Hepatocyte (in vitro differentiated cells): ENCODE measurements at regions not wholly inside any gene's neighbourhood (a gene's known extent, or its start where the extent isn't known, plus 50 kb on each side); places are given as distances from the start of the nearest gene placed in this dataset.

Experiments
- DNase-seq: peaks from one replicate; pipeline ENCODE4 v3.0.0-alpha.2; 2016; ENCODE audit warnings: low spot score
- H2AFZ ChIP-seq: fragments of 200-600 bp; sonication (generic); 2 replicates; pipeline ENCODE4 v1.6.0; 2016; ENCODE audit warnings: antibody characterized with exemption, mild to moderate bottlenecking
- H3K27ac ChIP-seq: fragments of 200-600 bp; sonication (generic); 2 replicates; pipeline ENCODE4 v1.5.1; 2016; ENCODE audit warnings: mild to moderate bottlenecking
- H3K27me3 ChIP-seq: fragments of 200-600 bp; sonication (generic); 2 replicates; pipeline ENCODE4 v1.6.1; 2016
- H3K36me3 ChIP-seq: fragments of 200-600 bp; sonication (generic); replicated peaks from 2 replicates; pipeline ENCODE4 v1.5.1; 2016; ENCODE audit warnings: low read depth; ENCODE audit not compliant: insufficient read depth
- H3K4me1 ChIP-seq: fragments of 200-600 bp; sonication (generic); 2 replicates; pipeline ENCODE4 v1.5.1; 2016; ENCODE audit warnings: mild to moderate bottlenecking, moderate library complexity; ENCODE audit not compliant: insufficient read depth
- H3K4me2 ChIP-seq: fragments of 200-600 bp; sonication (generic); 2 replicates; pipeline ENCODE4 v1.6.0; 2016
- H3K4me3 ChIP-seq: fragments of 200-600 bp; sonication (generic); 2 replicates; pipeline ENCODE4 v1.5.1; 2016; ENCODE audit warnings: mild to moderate bottlenecking
- H3K79me2 ChIP-seq: fragments of 200-600 bp; sonication (generic); 2 replicates; pipeline ENCODE4 v1.6.0; 2017; ENCODE audit warnings: mild to moderate bottlenecking
- H3K9me2 ChIP-seq: fragments of 200-600 bp; sonication (generic); replicated peaks from 2 replicates; pipeline ENCODE4 v1.6.0; 2017; ENCODE audit warnings: mild to moderate bottlenecking; ENCODE audit not compliant: insufficient read depth
- H3K9me3 ChIP-seq: fragments of 200-600 bp; sonication (generic); 2 replicates; pipeline ENCODE4 v1.5.1; 2016; ENCODE audit warnings: low read depth, mild to moderate bottlenecking
- H4K20me1 ChIP-seq: fragments of 200-600 bp; sonication (generic); 2 replicates; pipeline ENCODE4 v1.6.0; 2016; ENCODE audit warnings: mild to moderate bottlenecking; ENCODE audit not compliant: insufficient read depth, poor library complexity, severe bottlenecking
- CTCF ChIP-seq: fragments of 200-600 bp; sonication (generic); IDR thresholded peaks from 2 replicates; pipeline ENCODE4 v1.5.1; 2016; ENCODE audit warnings: antibody characterized with exemption, mild to moderate bottlenecking; ENCODE audit not compliant: poor library complexity
- EZH2 ChIP-seq: fragments of 200-600 bp; sonication (generic); IDR thresholded peaks from 2 replicates; pipeline ENCODE4 v1.6.1; 2016; ENCODE audit warnings: antibody characterized with exemption, mild to moderate bottlenecking, borderline replicate concordance
- EZH2phosphoT487 ChIP-seq: fragments of 200-600 bp; sonication (generic); IDR thresholded peaks from one replicate; pipeline ENCODE4 v1.6.1; 2018; ENCODE audit warnings: antibody characterized with exemption, mild to moderate bottlenecking, low read depth, moderate library complexity; ENCODE audit not compliant: unreplicated experiment, severe bottlenecking
- WGBS: methylation state at CpG from one replicate; pipeline ENCODE4 v1.1.6; 2016; ENCODE audit warnings: low lambda C conversion rate; ENCODE audit errors: missing lambda C conversion rate; 5-methylcytosine and 5-hydroxymethylcytosine counted together

DNA sequence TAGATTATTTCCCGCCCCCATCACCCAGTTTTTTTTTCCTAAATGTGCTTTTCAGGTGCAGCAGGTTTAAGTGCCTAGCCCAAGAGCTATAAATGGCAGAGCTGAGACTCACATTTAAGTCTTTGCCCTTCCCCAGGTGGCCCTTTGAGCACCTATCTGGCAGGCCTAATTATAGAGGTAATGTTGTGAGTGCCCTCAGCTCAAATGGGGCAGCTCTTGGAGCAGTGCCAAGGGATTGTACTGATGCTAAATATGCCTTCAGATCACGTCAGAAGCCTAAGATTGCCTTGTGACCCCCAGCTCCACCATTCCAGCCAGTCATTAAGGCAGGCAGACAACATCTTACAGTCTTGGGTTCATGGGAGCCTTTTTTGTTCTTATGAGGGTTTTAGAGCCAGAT is 159.5 kb downstream of the RPLP1 start:
- Histone ChIP-seq H3K36me3 (no peaks in the 10 kb centered on the region), H2AFZ (no peak overlapping the region), H3K4me2 (no peak overlapping the region), H3K4me1 (no peaks in the 10 kb centered on the region), H3K4me3 (no peak overlapping the region), H3K9me2 (no peaks in the 10 kb centered on the region), H4K20me1 (no peaks in the 10 kb centered on the region), H3K9me3 (no peaks in the 10 kb centered on the region), H3K79me2 (no peaks in the 10 kb centered on the region), H3K27ac (no peak overlapping the region), H3K27me3 (peaks cover under 1% of the 10 kb centered on the region)
- DNase-seq = no peak
- TF ChIP-seq EZH2phosphoT487 (no peak), CTCF (no peak), EZH2 (no peak)
- WGBS = 86% methylated on average over 2 of the region's 2 CpGs

DNA sequence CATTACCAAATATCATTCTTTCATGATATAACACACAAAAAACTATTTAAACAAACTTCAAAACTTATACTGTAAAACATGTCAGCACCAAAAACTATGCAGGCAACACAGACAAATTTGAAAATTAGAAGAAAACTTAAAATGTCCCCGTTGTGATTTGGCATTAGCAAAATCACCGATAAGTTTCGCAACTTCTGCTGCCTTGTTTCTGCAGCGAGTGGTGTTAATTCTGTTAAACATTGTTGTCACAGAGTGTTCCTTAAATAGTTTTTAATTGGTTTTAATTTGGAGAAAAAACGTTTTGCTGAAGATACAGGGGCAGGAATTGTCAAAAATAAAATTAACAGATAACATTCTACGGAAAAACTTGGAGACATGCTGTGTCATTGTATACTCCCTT is 160.6 kb downstream of the RPLP1 start:
- H3K4me2 ChIP-seq = no peak overlapping the region
- no peaks in the 10 kb centered on the region for H3K36me3 ChIP-seq
- no peaks in the 10 kb centered on the region for H3K4me1 ChIP-seq
- no peak overlapping the region for H3K27ac ChIP-seq
- TF ChIP-seq EZH2phosphoT487 = no peak
- no peak for TF ChIP-seq EZH2
- TF ChIP-seq CTCF = no peak
- DNase-seq = no peak
- no peaks in the 10 kb centered on the region for H4K20me1 ChIP-seq
- H3K9me3 ChIP-seq = no peaks in the 10 kb centered on the region
- H3K79me2 ChIP-seq = no peaks in the 10 kb centered on the region
- no peak overlapping the region for H2AFZ ChIP-seq
- H3K27me3 ChIP-seq = no peaks in the 10 kb centered on the region
- no peaks in the 10 kb centered on the region for H3K9me2 ChIP-seq
- H3K4me3 ChIP-seq = no peak overlapping the region
- 71% methylated on average over 6 of the region's 6 CpGs for WGBS

DNA sequence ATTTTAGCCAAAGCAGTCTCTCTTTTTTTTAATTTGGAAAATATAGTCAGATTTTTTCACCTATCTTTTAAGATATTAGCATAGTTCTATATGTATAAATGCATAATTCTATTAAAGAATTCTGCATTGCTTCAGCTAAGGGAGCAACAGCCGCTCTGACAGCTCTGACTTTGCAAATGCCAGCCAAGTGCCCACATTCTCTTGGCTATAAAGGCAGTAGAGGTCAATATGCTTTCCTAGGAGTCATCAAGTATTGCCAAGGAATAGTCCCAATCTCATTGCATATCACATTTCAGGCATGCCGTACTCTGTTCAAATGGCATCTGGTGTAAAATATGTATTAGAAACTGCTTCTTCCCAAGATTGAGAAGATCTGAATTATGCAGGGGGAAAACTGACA is 161.4 kb downstream of the RPLP1 start:
- no peak overlapping the region for H3K4me2 ChIP-seq
- no peaks in the 10 kb centered on the region for H4K20me1 ChIP-seq
- no peak for DNase-seq
- TF ChIP-seq CTCF (no peak), EZH2 (no peak)
- H3K4me3 ChIP-seq = no peak overlapping the region
- no peak overlapping the region for H2AFZ ChIP-seq
- no peaks in the 10 kb centered on the region for H3K4me1 ChIP-seq
- H3K9me3 ChIP-seq = no peaks in the 10 kb centered on the region
- no peaks in the 10 kb centered on the region for H3K27me3 ChIP-seq
- no peaks in the 10 kb centered on the region for H3K79me2 ChIP-seq
- H3K27ac ChIP-seq = no peak overlapping the region
- WGBS = 98% methylated on average over 2 of the region's 2 CpGs
- no peaks in the 10 kb centered on the region for H3K36me3 ChIP-seq
- H3K9me2 ChIP-seq = no peaks in the 10 kb centered on the region

GRCh38 chr15:69615736-69616135 is 163.1 kb downstream of the RPLP1 start:
- 72% methylated on average over 5 of the region's 5 CpGs for whole genome bisulfite sequencing
- H3K4me3 ChIP-seq = no peak overlapping the region
- H3K9me3 ChIP-seq = no peaks in the 10 kb centered on the region
- H3K36me3 ChIP-seq = no peaks in the 10 kb centered on the region
- no peaks in the 10 kb centered on the region for H3K9me2 ChIP-seq
- no peak overlapping the region for H3K4me2 ChIP-seq
- H3K27ac ChIP-seq = no peak overlapping the region
- TF ChIP-seq EZH2phosphoT487 (no peak), EZH2 (no peak), CTCF (no peak)
- no peaks in the 10 kb centered on the region for H3K79me2 ChIP-seq
- DNase-seq = no peak
- H3K27me3 ChIP-seq = no peaks in the 10 kb centered on the region
- H3K4me1 ChIP-seq = no peaks in the 10 kb centered on the region
- no peaks in the 10 kb centered on the region for H4K20me1 ChIP-seq
- no peak overlapping the region for H2AFZ ChIP-seq
